H1 (cell line): ENCODE measurements at regions not wholly inside any gene's neighbourhood (a gene's known extent, or its start where the extent isn't known, plus 50 kb on each side); places are given as distances from the start of the nearest gene placed in this dataset.

Source experiments
- CTCF ChIA-PET: fragments of 300-600 bp; sonication (Branson Sonifier 250); formaldehyde crosslinking; loops from one replicate; lab custom pipeline; 2021; ENCODE audit not compliant: partially characterized antibody; lab: Charles Lee
- POLR2A ChIA-PET: fragments of 300-600 bp; sonication (Branson Sonifier 250); formaldehyde crosslinking; loops from one replicate; lab custom pipeline; 2021; ENCODE audit warnings: inconsistent platforms; ENCODE audit not compliant: partially characterized antibody; lab: Charles Lee
- DNase-seq, 2 experiments: peaks; one replicate each; pipeline versions ENCODE4 v3.0.0 to v3.0.0-alpha.2; 2010 to 2022; ENCODE audit warnings: low spot score in 2 of 2, low read depth in 1 of 2, mixed read lengths in 1 of 2
- FAIRE-seq: peaks from 2 replicates; lab custom pipeline; 2011; peaks lifted over from hg19 to GRCh38; lab: Jason Lieb, UNC
- H2AFZ ChIP-seq: 2 replicates; pipeline ENCODE4 v1.8.1; 2012; ENCODE audit warnings: low read length, inconsistent platforms
- H2AK5ac ChIP-seq: 2 replicates; pipeline ENCODE4 v1.6.1; 2013; ENCODE audit warnings: low read depth, low read length
- H2BK120ac ChIP-seq: replicated peaks from 2 replicates; pipeline ENCODE3; 2013; ENCODE audit warnings: low read depth, low read length, inconsistent platforms
- H2BK12ac ChIP-seq: 2 replicates; pipeline ENCODE4 v1.6.1; 2013; ENCODE audit warnings: low read depth, low read length
- H2BK15ac ChIP-seq: 2 replicates; pipeline ENCODE4 v1.6.1; 2013; ENCODE audit warnings: low read length
- H2BK20ac ChIP-seq: 2 replicates; pipeline ENCODE4 v1.6.1; 2013; ENCODE audit warnings: low read length
- H2BK5ac ChIP-seq: 2 replicates; pipeline ENCODE4 v1.6.1; 2013; ENCODE audit warnings: low read depth, low read length
- H3K14ac ChIP-seq: 2 replicates; pipeline ENCODE4 v1.6.1; 2013; ENCODE audit warnings: inconsistent platforms; ENCODE audit not compliant: insufficient read length
- H3K18ac ChIP-seq: 2 replicates; pipeline ENCODE4 v1.6.1; 2013; ENCODE audit warnings: low read length; ENCODE audit errors: extremely low read depth
- H3K23ac ChIP-seq: 2 replicates; pipeline ENCODE4 v1.6.1; 2013; ENCODE audit warnings: inconsistent platforms; ENCODE audit not compliant: insufficient read length
- H3K23me2 ChIP-seq: 2 replicates; pipeline ENCODE4 v1.6.1; 2013; ENCODE audit warnings: low read depth, low read length
- H3K27ac ChIP-seq: 2 replicates; pipeline ENCODE4 v1.6.1; 2011; ENCODE audit warnings: low read depth, low read length, inconsistent platforms
- H3K27me3 ChIP-seq, 4 experiments: replicated peaks in 1 of 4; 1 replicate in 1 of 4; 2 replicates in 3 of 4; pipeline versions ENCODE4 v1.6.1 to v1.8.1; 2011 to 2013; ENCODE audit warnings: low read length in 3 of 4, mild to moderate bottlenecking in 3 of 4, inconsistent platforms in 2 of 4, mixed read lengths in 2 of 4, moderate library complexity in 1 of 4; ENCODE audit not compliant: control insufficient read depth in 3 of 4, insufficient read depth in 3 of 4; ENCODE audit errors: extremely low read depth in 1 of 4
- H3K36me3 ChIP-seq, 4 experiments: 2 replicates each; pipeline versions ENCODE4 v1.6.1 to v1.8.1; 2011 to 2013; ENCODE audit warnings: mild to moderate bottlenecking in 4 of 4, low read length in 3 of 4, moderate library complexity in 2 of 4, control low read depth in 1 of 4, inconsistent platforms in 1 of 4; ENCODE audit not compliant: insufficient read depth in 4 of 4, control insufficient read depth in 2 of 4
- H3K4ac ChIP-seq: replicated peaks from 2 replicates; pipeline ENCODE3; 2013; ENCODE audit warnings: low read length, low read depth, mixed read lengths, inconsistent platforms; ENCODE audit not compliant: insufficient read length
- H3K4me1 ChIP-seq, 4 experiments: replicated peaks in 1 of 4; 1 replicate in 1 of 4; 2 replicates in 3 of 4; pipeline versions ENCODE4 v1.6.1 to v1.8.1; 2011 to 2013; ENCODE audit warnings: low read length in 3 of 4, inconsistent platforms in 2 of 4, mixed read lengths in 1 of 4; ENCODE audit not compliant: insufficient read depth in 4 of 4, control insufficient read depth in 3 of 4
- H3K4me2 ChIP-seq, 2 experiments: 2 replicates each; pipeline versions ENCODE4 v1.6.1 to v1.8.1; 2011 to 2013; ENCODE audit warnings: low read depth in 2 of 2, low read length in 2 of 2, control low read depth in 1 of 2, inconsistent platforms in 1 of 2, mild to moderate bottlenecking in 1 of 2; ENCODE audit not compliant: insufficient read depth in 1 of 2
- H3K4me3 ChIP-seq, 4 experiments: fragments of 200-600, 300-600 bp in 1 of 4; sonication (generic), shearing (Covaris generic), sonication (Bioruptor Twin) in 1 of 4; 2 replicates each; pipeline versions ENCODE4 v1.5.1 to v1.8.1; 2011 to 2016; ENCODE audit warnings: low read length in 4 of 4, low read depth in 3 of 4, control low read depth in 2 of 4, inconsistent platforms in 2 of 4, mild to moderate bottlenecking in 2 of 4, mixed read lengths in 1 of 4, moderate library complexity in 1 of 4; ENCODE audit not compliant: insufficient read depth in 2 of 4; ENCODE audit errors: extremely low read depth in 1 of 4
- H3K56ac ChIP-seq: replicated peaks from 2 replicates; pipeline ENCODE3; 2013; ENCODE audit warnings: low read depth, mild to moderate bottlenecking, mixed read lengths, low read length, inconsistent platforms; ENCODE audit not compliant: insufficient read length
- H3K79me1 ChIP-seq: 2 replicates; pipeline ENCODE4 v1.6.1; 2013; ENCODE audit warnings: low read depth, low read length, control low read depth
- H3K79me2 ChIP-seq, 2 experiments: 2 replicates each; pipeline versions ENCODE4 v1.6.1 to v1.8.1; 2012 to 2013; ENCODE audit warnings: low read length in 2 of 2, mild to moderate bottlenecking in 2 of 2, inconsistent platforms in 1 of 2; ENCODE audit not compliant: insufficient read depth in 2 of 2, control insufficient read depth in 1 of 2
- H3K9ac ChIP-seq, 4 experiments: replicated peaks in 1 of 4; 1 replicate in 1 of 4; 2 replicates in 3 of 4; pipeline versions ENCODE4 v1.6.1 to v1.8.1; 2011 to 2013; ENCODE audit warnings: low read depth in 3 of 4, low read length in 3 of 4, control low read depth in 2 of 4, mild to moderate bottlenecking in 2 of 4, moderate library complexity in 2 of 4, inconsistent platforms in 1 of 4; ENCODE audit errors: extremely low read depth in 1 of 4
- H3K9me3 ChIP-seq, 2 experiments: 2 replicates each; pipeline versions ENCODE4 v1.6.1 to v1.8.1; 2012 to 2013; ENCODE audit warnings: mild to moderate bottlenecking in 2 of 2, moderate library complexity in 2 of 2, control low read depth in 1 of 2, inconsistent platforms in 1 of 2, low read depth in 1 of 2, low read length in 1 of 2, mixed read lengths in 1 of 2; ENCODE audit not compliant: insufficient read depth in 2 of 2
- H4K20me1 ChIP-seq, 2 experiments: replicated peaks in 1 of 2; 2 replicates each; pipeline versions ENCODE3 to v1.8.1; 2011 to 2013; ENCODE audit warnings: inconsistent platforms in 2 of 2, low read length in 2 of 2, mild to moderate bottlenecking in 1 of 2; ENCODE audit not compliant: insufficient read depth in 2 of 2, control insufficient read depth in 1 of 2
- H4K5ac ChIP-seq: 2 replicates; pipeline ENCODE4 v1.6.1; 2013; ENCODE audit warnings: low read length, low read depth, mixed read lengths, inconsistent platforms; ENCODE audit not compliant: insufficient read length
- H4K8ac ChIP-seq: 2 replicates; pipeline ENCODE4 v1.8.0; 2013; ENCODE audit warnings: mild to moderate bottlenecking, moderate library complexity, low read length, inconsistent platforms; ENCODE audit not compliant: insufficient read depth; ENCODE audit errors: extremely low read depth
- H4K91ac ChIP-seq: replicated peaks from 2 replicates; pipeline ENCODE3; 2013; ENCODE audit warnings: low read length, mixed read lengths, inconsistent platforms; ENCODE audit not compliant: insufficient read length
- JUND ChIP-seq: IDR thresholded peaks from 2 replicates; pipeline ENCODE4 v1.6.1; 2011; ENCODE audit warnings: mild to moderate bottlenecking, improper control_type of control experiment, low read length
- SIX5 ChIP-seq: IDR thresholded peaks from 2 replicates; pipeline ENCODE4 v1.6.1; 2011; ENCODE audit warnings: mild to moderate bottlenecking, low read depth, low read length
- SRF ChIP-seq: IDR thresholded peaks from 2 replicates; pipeline ENCODE4 v1.6.1; 2011; ENCODE audit warnings: mild to moderate bottlenecking, low read depth, low read length, moderate library complexity
- TCF12 ChIP-seq: IDR thresholded peaks from 2 replicates; pipeline ENCODE4 v1.6.1; 2011; ENCODE audit warnings: low read depth, mild to moderate bottlenecking, low read length
- WGBS, 2 experiments: shearing (Covaris generic) in 1 of 2; methylation state at CpG; one replicate each; pipeline versions ENCODE4 v1.1.6 to v1.1.7; 2013 to 2015; ENCODE audit warnings: low lambda C conversion rate in 2 of 2, mixed read lengths in 2 of 2, inconsistent platforms in 1 of 2, low coverage in 1 of 2, missing lambda C conversion rate in 1 of 2; ENCODE audit not compliant: insufficient replicate concordance in 2 of 2, insufficient coverage in 1 of 2, insufficient read length in 1 of 2; ENCODE audit errors: extremely low coverage in 1 of 2, missing lambda C conversion rate in 1 of 2; 5-methylcytosine and 5-hydroxymethylcytosine counted together
- TF ChIP-seq, protein P1 (sequence below): IDR thresholded peaks from 2 replicates; pipeline ENCODE4 v1.6.1; 2012; ENCODE audit warnings: inconsistent platforms

DNA sequence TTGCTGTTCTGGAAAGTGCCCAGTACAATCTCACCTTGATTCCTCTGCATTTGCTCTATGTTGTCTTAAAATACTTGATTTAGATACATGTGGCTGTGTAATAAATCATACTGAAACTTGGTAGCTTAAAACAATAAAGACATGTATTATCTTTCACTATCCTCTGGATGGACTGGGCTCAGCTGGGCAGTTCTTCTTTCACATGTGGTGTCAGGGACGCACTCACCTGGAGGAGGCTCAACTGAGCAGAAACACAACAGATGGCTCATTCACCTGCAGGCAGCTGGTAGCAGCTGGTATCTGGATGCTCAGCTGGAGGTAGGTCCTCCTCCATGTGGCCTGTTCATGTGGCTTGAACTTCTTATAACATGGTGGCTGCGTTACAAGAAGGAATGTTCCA is 563.8 kb upstream of the FRG1 start (continued):
- TF ChIP-seq SIX5, result no peak

DNA sequence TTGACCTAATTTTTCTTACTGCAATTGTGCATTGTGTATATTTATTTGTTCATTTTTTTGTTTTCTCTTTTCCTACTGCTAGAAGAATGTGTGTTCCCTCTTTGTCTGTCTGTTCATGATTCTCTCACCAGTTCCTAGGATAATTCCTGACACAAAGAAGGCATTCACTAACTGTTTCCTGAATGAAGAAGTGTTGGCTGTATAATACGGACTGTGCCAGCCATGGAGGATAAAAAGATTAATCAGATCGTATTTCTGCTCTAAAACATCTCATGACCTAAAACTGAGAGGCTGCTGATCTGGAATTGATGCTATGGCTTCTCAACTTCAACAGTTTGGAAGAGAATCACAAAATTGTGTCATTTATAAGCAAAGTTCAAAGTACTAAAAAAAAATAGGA is 563.1 kb upstream of the FRG1 start:
- no peak overlapping the region for H2BK5ac ChIP-seq
- CTCF ChIA-PET, result no interaction called here
- H2BK15ac ChIP-seq, result no peak overlapping the region
- 87% methylated on average over 2 of the region's 2 CpGs; no CpG with 5 or more reads in 1 of the 2 experiments for WGBS, 2 experiments
- H4K8ac ChIP-seq, result no peak overlapping the region
- H3K9ac ChIP-seq, result no peak overlapping the region
- no peaks in the 10 kb centered on the region for H3K4me1 ChIP-seq
- H3K27me3 ChIP-seq, result no peaks in the 10 kb centered on the region
- H2BK20ac ChIP-seq, result no peak overlapping the region
- no peak overlapping the region for H2AK5ac ChIP-seq
- H3K23me2 ChIP-seq, result no peaks in the 10 kb centered on the region
- no peaks in the 10 kb centered on the region for H3K79me2 ChIP-seq
- H2BK12ac ChIP-seq, result no peak overlapping the region
- no peak overlapping the region for H3K27ac ChIP-seq
- no peak overlapping the region for H4K5ac ChIP-seq
- no peak overlapping the region for H2AFZ ChIP-seq
- no peak overlapping the region for H3K4ac ChIP-seq
- H3K23ac ChIP-seq, result no peak overlapping the region
- no peaks in the 10 kb centered on the region for H4K20me1 ChIP-seq
- TF ChIP-seq, protein P1, sequence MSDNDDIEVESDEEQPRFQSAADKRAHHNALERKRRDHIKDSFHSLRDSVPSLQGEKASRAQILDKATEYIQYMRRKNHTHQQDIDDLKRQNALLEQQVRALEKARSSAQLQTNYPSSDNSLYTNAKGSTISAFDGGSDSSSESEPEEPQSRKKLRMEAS, result no peak
- TF ChIP-seq JUND, result no peak
- no peak for TF ChIP-seq TCF12
- TF ChIP-seq SRF, result no peak
- TF ChIP-seq, all 59 proteins: peak for 0
- no peaks in the 10 kb centered on the region for H3K36me3 ChIP-seq
- no peak overlapping the region for H3K4me2 ChIP-seq
- FAIRE-seq (no peak), DNase-seq (no peak)
- H3K18ac ChIP-seq, result no peak overlapping the region
- POLR2A ChIA-PET, result no interaction called here
- no peaks in the 10 kb centered on the region for H3K79me1 ChIP-seq
- H3K9me3 ChIP-seq, result no peaks in the 10 kb centered on the region; a peak in 1 of 4 replicates
- H3K56ac ChIP-seq, result no peak overlapping the region
- no peak overlapping the region for H3K14ac ChIP-seq
- H3K4me3 ChIP-seq, result no peak overlapping the region
- H2BK120ac ChIP-seq, result no peak overlapping the region
- no peak overlapping the region for H4K91ac ChIP-seq
